ENCODE measurements at regions not wholly inside any gene's neighbourhood (a gene's known extent, or its start where the extent isn't known, plus 50 kb on each side); places are given as distances from the start of the nearest gene placed in this dataset.
A peak's percentile ranks its signal among the peaks of the same experiment; 100 is the strongest.

DNA sequence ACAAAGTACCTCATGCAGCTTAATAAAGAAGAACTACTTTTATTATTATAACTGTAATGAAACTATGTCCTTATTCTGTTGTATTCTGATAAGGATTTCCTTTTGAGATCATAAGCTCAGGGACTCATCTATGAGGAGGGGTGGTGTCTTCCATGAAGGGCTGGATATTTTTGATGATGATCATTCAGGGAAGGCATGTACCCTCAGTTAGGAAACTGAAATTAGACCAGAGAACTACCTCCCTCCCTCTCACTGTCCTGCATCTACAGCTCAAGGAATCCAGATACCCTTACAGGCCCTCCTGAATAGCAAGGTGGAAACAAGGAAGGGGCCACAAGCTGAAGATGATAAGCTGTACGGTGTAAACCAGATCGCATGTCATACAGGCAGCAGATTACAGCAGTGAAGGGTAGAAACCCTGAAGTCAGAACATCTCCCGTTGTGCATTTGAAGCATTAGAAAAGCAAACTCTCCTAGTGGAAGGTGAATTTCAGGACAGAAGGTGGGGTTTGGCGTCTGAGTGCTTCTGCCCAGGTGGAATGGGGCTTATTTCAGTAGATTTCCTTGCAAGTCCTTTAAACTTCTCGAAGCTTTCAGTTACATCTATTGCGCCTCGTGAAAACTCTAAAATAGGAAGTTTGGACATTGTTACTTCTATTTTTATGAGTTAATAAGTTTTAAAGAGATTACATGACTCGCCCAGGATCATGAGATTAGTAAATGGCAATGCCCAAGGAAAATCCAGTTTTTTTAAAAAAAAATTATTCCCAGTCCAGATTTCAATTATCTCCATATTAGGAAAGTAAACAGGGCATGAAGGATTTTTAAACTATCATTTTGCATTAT is 101.1 kb upstream of the HNRNPU start:
- DNase-seq (ENCODE audit: low read depth) = no peak
- H3K4me3 ChIP-seq (ENCODE audit: low read depth, low read length) = no peak overlapping the region
- TF ChIP-seq, protein P1, sequence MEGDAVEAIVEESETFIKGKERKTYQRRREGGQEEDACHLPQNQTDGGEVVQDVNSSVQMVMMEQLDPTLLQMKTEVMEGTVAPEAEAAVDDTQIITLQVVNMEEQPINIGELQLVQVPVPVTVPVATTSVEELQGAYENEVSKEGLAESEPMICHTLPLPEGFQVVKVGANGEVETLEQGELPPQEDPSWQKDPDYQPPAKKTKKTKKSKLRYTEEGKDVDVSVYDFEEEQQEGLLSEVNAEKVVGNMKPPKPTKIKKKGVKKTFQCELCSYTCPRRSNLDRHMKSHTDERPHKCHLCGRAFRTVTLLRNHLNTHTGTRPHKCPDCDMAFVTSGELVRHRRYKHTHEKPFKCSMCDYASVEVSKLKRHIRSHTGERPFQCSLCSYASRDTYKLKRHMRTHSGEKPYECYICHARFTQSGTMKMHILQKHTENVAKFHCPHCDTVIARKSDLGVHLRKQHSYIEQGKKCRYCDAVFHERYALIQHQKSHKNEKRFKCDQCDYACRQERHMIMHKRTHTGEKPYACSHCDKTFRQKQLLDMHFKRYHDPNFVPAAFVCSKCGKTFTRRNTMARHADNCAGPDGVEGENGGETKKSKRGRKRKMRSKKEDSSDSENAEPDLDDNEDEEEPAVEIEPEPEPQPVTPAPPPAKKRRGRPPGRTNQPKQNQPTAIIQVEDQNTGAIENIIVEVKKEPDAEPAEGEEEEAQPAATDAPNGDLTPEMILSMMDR (IDR thresholded peaks at IDR 0.05; ENCODE audit: insufficient read depth, low read depth, low read length) = no peak

DNA sequence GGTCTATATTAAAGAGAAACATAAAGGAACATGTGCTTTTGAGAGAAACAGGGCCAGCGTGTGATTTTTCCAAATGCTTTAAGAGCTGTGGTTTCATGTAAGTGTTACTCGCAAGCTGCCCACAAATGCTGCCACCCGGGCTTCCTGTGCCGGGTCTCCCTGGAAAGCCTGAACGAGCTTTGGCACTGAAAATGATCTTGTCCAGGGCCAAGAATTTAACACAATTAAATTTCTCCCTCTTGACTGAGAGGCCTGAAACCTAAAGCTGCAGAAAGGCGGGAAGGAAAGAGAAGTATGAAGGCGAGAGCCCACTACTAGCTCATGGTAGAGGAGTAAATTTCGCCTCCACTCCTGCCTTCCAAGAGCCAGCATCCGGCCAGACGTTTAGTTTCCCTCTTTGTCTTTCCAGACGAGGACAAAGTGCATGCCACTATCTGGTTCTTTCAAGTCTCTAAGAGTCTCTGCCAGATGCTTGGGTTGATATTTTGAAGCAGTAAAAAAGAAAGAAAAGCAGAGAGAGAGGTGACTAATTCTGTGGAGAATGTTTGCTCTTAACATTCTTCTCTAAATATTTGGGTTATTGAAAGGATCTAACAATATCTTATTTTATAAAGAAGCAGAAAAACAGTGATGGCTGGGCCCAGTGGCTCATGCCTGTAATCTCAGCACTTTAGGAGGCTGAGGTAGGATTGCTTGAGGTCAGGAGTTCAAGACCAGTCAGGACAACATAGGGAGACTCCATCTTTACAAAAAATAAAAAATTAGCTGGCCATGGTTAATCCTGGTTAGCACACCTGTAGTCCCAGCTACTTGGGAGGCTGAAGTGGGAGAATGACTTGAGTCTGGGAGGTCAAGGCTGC is 100.0 kb upstream of the HNRNPU start:
- peak overlapping the region; percentile 30 for H3K4me3 ChIP-seq (ENCODE audit: low read depth, low read length)
- peak; percentile 85 for DNase-seq (ENCODE audit: low read depth)
- TF ChIP-seq, protein P1 (IDR thresholded peaks at IDR 0.05; ENCODE audit: insufficient read depth, low read depth, low read length) = no peak

DNA sequence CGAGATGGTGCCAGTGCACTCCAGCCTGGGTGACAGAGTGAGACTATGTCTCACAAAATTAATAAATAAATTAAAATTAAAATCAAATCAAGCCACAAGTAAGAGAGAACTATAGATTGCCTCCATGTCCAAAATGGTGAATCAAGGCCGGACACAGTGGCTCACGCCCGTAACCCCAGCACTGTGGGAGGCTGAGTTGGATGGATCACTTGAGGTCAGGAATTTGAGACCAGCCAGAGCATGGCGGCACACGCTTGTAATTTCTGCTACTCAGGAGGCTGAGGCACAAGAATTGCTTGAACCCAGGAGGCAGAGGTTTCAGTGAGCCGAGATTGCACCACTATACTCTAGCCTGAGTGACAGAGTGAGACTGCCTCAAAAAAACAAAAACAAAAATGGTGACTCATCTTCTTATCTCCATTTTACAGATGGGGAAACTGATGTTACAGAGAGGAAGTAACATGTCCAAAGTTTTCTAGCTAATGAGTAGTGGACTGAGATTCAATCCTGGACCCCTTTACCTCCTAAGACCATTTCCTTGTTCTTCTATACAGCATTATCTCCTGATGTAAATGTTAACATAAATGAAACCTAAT is 99.0 kb upstream of the HNRNPU start:
- TF ChIP-seq, protein P1 (IDR thresholded peaks at IDR 0.05; ENCODE audit: insufficient read depth, low read depth, low read length) = no peak
- DNase-seq (ENCODE audit: low read depth) = peak; percentile 18
- H3K4me3 ChIP-seq (ENCODE audit: low read depth, low read length) = no peak overlapping the region

DNA sequence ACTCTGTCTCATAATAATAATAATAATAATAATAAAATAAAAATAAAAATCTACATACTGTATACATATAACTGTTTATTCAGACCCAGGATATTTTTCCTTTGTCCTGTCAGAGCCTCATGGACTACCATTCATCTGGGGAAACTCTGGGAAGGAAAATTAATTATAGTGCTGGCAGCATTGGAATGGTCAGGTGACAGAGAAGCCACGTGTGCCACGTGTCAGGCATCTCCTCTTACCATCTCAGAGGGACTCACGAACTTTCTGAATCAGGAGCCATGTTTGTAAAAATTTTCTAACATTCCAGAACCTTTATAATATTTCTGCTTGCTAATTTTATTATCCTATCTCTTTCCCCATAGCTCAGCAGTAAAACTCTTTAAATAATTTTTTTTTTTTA is 97.8 kb upstream of the HNRNPU start:
- no peak overlapping the region for H3K4me3 ChIP-seq (ENCODE audit: low read depth, low read length)
- no peak for DNase-seq (ENCODE audit: low read depth)
- TF ChIP-seq, protein P1 (IDR thresholded peaks at IDR 0.05; ENCODE audit: insufficient read depth, low read depth, low read length) = no peak

DNA sequence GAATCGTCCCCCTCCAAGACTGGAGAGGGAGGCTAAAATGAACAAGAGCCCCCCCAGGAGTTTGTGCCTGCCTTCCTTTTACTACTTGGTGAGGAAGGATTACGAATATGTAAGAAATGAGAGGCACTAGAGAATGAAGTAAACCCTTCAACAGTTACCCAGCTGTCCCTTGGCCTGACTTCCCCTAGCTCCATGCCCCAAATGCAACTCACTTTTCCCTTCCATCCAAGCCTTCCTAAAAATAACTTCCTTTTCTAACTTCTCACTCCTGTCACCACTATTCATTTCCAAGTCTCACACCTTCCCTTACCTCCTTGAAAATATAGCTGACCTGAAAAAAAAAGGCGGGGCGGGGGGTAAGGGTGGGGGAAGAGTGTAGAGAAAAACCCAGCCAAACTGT is 96.6 kb upstream of the HNRNPU start:
- no peak overlapping the region for H3K4me3 ChIP-seq (ENCODE audit: low read depth, low read length)
- TF ChIP-seq, protein P1 (IDR thresholded peaks at IDR 0.05; ENCODE audit: insufficient read depth, low read depth, low read length) = no peak
- no peak for DNase-seq (ENCODE audit: low read depth)

DNA sequence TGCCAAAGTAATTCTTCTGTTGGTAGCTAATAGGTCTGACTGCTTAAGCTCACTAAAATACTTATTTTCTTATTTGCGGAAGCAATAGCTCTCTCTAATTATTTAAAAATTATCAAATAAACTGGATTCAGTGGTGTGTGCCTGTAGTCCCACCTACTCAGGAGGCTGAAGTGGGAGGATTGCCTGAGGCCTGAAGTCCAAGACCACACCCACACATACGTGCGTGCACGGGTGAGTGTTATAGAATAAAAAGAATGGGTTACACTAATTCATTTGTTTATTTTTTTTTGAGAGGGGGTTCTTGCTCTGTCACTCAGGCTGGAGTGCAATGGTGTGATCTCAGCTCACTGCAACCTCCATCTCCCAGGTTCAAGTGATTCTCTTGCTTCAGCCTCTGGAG is 94.2 kb upstream of the HNRNPU start:
- TF ChIP-seq, protein P1 (IDR thresholded peaks at IDR 0.05; ENCODE audit: insufficient read depth, low read depth, low read length) = no peak
- DNase-seq (ENCODE audit: low read depth) = no peak
- no peak overlapping the region for H3K4me3 ChIP-seq (ENCODE audit: low read depth, low read length)

Measured in fibroblast of villous mesenchyme (primary cell).